GM21717 (cell line): ENCODE measurements at regions not wholly inside any gene's neighbourhood (a gene's known extent, or its start where the extent isn't known, plus 50 kb on each side); places are given as distances from the start of the nearest gene placed in this dataset.
A peak's percentile ranks its signal among the peaks of the same experiment; 100 is the strongest.

Source experiments
- ATAC-seq: cut with Tn5 transposase; IDR thresholded peaks from one replicate; pipeline ENCODE4 v1.9.1; 2021; ENCODE audit warnings: mild to moderate bottlenecking, moderate library complexity; ENCODE audit not compliant: unreplicated experiment

- ATAC-seq, result no peak
These were observed 636.0 kb downstream of the NR4A2 start for GRCh38 chr2:155696571-155696970.

- ATAC-seq, result no peak
These were observed 637.0 kb downstream of the NR4A2 start for GRCh38 chr2:155695505-155695904.

DNA sequence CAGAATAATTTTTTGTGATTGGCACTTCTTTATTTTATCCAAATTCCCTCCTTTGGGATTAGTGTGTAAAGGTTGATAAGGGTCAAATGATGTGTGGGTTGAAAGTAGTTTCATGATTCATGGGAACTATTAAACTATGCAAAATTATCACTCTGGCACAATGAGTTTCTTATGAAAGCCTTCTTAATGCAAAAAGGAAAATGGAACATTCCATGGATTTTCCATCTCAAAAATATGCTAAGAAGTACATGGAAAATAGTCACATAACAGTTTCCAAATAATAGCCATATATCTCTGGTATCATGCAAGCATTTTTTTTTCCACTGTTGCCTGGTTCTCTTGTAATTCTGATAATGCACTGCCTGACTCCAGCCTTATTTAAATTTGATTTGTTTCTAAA is 639.7 kb downstream of the NR4A2 start:
- ATAC-seq, result no peak

GRCh38 chr2:155692106-155692505 is 640.4 kb downstream of the NR4A2 start:
- ATAC-seq, result no peak

- ATAC-seq, result peak; percentile 92
These were observed 641.7 kb downstream of the NR4A2 start for GRCh38 chr2:155690785-155691184.

GRCh38 chr2:155689791-155690190 is 642.7 kb downstream of the NR4A2 start:
- no peak for ATAC-seq

GRCh38 chr2:155687181-155687580 is 645.3 kb downstream of the NR4A2 start:
- no peak for ATAC-seq

DNA sequence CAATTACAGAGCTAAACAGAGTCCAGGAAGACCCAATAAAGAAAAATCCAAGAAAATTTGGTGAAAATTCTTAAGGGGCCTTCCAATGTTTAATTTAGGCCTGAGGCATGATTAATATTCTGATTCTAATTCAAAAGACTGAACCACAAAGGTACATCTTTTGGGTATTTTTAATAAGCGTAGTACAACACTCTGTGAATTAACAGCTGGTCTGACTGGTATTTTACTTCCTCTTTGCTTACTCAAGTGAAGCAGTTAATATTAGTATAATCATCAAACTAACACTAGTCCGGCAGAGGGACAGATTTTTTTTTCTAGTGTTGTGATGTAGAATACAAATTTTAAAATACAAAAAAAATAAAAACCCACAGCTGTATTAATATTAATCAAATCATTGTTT is 652.9 kb downstream of the NR4A2 start:
- ATAC-seq, result no peak

GRCh38 chr2:155675920-155676319 is 656.6 kb downstream of the NR4A2 start:
- ATAC-seq, result no peak

GRCh38 chr2:155665704-155666103 is 666.8 kb downstream of the NR4A2 start:
- ATAC-seq, result no peak

GRCh38 chr2:155663265-155663664 is 669.3 kb downstream of the NR4A2 start:
- ATAC-seq, result no peak

DNA sequence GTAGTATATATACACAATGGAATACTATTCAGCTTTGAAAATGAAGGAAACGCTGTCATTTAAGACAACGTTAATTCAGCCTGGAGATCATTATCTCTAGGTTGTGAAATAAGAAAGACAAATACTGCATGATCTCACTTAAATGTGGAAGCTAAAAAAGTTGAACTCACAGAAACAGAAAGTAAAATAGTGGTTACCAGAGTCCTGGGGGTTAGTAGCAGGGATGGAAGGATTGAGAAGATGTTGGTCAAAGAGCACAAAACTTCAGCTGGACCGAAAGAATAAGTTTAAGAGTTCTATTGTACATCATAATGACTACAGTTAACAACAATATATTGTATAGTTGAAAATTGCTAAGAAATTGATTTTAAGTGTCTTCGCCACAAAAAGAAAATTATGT is 670.3 kb downstream of the NR4A2 start:
- ATAC-seq, result no peak

GRCh38 chr2:155653176-155653575 is 679.3 kb downstream of the NR4A2 start:
- ATAC-seq, result no peak

DNA sequence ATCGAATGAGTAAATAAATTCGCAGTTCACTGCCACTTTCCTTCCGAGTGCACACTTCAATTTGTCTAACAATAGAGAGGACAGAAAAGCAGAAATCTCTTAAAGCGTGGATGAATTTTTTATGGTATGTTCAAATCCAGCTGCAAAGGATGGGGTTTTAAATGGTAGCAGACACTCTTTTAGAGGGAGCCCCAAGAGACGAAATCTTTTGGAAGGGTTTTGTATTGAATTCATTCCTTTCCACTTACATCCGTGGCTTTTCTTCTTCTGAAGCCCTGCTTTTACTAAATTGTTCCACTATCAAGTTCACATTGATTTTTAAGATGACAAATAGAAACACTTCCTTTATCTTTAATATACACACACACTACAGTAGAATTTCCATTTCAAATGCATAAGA is 680.7 kb downstream of the NR4A2 start:
- no peak for ATAC-seq

GRCh38 chr2:155645791-155646190 is 686.7 kb downstream of the NR4A2 start:
- no peak for ATAC-seq

DNA sequence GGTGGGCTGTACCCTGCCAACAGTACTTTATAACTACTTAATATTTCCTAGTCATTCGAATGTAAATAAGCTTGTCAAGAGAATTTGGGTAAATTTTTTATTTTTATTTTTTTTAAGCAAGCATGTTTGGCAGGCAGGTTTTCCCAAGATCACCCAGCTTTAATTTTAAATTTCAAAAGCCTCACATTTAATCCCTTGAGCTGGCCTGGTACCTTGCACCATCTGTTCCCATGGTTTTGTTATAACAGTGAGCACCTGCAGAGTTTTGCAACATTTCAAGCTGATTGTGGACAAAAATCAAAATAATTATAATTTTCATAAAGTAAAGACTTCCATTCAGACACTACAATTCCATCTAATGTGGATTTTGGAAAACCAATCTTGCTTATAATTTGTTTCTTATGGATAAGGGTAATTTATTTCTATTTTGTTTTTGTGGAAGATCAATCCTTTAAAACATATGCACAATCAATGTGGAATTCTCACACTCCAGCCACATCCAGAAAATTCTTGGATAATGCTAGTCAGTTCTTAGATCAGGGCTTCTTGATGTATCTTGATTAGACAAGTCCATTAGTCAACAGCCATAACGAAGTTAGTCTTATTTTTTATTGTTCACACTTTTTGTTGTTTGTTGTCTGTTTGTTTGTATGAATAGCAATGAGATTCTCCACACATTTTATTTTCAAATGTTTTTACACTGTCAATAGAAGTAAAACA is 689.3 kb downstream of the NR4A2 start:
- ATAC-seq, result no peak

DNA sequence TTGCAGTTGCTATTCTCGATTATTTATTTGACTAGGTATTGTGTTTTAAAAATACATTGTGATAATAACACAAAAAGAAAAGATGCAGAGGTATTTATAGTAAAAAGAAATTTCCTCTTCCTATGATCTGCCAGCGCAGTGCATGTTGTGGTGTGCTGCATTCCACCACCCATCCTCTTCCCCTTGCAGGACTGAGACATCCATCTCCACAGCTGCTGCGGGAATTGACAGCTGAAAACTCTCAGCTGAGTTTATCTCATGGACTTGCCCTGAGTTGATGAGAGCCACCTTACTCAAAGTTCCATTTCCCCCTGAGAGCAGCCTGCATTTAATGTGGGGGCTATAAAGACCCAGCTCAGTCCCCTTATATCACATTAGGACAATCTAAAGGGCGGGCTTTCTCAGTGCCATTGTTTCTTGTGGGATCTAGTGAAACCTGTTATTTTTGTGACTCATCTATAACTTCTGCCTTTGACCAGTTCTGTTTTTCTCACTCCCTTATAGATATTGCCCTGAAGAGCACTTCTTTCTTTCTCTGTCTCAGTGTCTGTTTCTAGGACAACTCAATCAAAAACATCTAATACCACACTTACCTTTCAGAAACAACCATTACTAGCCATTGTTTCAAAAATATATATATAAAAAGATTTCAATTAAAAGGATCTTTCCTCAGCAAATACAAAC is 698.5 kb downstream of the NR4A2 start:
- ATAC-seq, result no peak

DNA sequence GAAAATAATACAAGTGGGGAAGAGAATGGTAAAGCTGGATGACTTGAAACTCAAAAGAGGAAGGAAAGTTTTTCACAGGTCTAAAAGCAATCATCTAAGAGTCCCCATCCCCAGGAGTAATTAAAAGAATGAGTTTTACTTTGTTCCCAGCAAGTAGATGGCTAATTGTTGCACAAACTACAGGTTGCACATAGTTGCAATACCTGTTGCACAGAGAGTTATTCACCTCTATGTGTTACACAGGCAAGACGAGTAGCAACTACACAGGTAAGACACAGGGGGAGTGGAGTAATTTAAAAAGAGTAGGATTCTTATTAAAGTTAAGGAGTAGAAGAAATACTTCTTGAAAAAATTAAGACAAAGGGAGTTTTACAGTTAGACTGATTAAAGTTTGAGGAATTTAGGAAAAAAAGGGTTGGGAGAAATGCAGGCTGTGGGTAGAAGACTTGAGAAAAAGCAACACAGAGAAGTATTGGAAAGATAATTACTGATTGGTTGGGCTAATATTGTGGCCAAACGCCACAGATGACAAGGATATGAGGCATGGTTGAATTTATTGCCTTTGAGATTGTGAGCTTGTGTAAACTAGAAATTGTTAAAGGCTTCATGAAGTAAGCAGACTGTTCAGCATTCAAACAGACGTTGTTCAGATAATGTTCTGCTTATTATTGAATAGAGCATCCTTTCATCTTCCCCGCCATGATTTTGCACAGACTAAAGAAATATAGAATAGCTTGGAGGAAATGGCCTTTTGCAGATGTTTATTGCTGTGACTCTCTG is 699.3 kb downstream of the NR4A2 start:
- no peak for ATAC-seq

DNA sequence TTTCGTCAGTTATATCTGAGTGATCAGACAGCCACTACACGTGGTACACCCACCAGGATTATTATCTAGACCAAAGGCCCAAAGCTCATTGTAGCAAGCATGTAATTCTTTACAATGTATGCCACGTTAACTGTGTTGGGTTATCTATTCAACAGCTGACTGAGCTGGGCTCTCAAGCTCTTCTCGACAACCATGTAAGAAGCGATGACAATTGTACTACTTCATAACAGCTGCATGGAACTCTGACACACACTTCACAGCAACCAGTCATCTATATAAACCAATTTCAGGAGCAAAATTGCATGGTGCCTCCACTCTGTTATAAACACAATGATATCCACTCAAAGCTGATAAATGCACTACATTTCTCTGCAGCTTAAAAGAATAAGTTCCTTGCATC is 701.8 kb downstream of the NR4A2 start:
- ATAC-seq, result no peak

DNA sequence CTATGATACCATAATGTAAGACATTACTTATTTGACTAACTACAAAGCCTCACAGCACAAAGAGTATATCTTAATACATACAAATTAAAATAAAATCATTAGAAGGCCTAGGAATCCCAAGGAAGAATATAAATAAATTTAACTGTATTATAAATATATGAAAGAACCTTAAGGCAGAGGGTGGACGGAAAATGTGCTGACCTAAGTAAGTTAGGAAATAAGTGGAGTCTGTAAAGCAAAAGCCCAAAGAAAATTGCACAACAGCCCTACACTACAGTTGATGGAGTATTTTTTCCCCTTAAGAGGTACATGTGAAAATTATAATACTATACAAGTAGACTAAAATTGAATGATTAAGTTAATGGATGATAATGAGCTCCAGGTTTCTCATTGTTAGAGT is 710.1 kb downstream of the NR4A2 start:
- no peak for ATAC-seq

GRCh38 chr2:155600914-155601760 is 731.4 kb downstream of the NR4A2 start:
- no peak for ATAC-seq
